ENCODE measurements at regions not wholly inside any gene's neighbourhood (a gene's known extent, or its start where the extent isn't known, plus 50 kb on each side); places are given as distances from the start of the nearest gene placed in this dataset.

DNA sequence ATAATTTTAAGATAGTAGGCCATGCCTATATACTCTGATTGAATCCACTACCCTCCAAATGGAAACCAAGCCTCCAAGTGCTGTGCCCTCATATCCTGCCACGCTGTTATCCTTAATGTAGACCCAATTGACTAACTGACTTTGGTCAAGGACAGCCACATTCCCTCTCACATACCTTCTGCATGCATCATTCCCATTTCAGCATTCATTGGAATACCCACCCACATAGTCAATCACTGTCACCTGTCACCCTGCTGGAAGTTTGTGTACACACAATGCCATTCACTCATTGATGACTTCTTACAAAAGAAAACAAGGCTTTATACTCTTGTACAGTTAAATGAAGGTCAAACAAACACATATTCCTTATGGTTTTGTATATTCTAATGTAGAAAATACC, 221.1 kb upstream of the PBX1 start (continued):
- TF ChIP-seq, protein P1, sequence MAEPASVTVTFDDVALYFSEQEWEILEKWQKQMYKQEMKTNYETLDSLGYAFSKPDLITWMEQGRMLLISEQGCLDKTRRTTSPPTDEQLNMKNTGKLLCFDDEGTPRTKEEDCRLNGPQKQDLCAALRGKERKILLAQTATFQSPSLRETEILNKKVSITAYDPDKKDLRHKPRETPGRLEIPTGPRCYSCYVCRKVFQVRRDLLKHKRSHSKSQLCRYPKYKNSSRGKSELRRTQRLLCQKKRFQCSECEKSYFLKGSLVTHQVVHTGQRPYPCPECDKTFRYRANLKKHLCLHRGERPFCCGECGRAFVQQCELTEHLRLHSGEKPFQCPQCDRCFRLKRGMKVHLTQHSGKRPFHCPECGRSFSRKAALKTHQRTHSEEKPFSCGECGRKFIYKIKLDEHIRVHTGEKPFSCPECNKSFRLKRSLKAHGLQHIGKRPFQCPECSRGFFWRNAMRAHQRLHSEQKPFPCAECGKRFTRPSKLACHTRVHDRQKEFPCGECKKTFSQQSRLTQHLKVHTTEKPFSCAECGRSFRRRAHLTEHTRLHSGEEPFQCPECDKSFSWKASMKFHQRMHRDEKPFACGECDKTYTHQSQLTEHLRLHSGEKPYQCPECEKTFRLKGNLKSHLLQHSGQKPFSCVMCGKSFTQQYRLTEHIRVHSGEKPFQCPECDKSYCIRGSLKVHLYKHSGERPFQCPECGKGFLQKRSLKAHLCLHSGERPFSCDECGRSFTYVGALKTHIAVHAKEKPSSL (CRISPR knock-in tag; conservative IDR thresholded peaks at IDR 0.05): no peak
- TF ChIP-seq, protein P2, sequence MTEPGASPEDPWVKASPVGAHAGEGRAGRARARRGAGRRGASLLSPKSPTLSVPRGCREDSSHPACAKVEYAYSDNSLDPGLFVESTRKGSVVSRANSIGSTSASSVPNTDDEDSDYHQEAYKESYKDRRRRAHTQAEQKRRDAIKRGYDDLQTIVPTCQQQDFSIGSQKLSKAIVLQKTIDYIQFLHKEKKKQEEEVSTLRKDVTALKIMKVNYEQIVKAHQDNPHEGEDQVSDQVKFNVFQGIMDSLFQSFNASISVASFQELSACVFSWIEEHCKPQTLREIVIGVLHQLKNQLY (CRISPR knock-in tag; IDR thresholded peaks at IDR 0.05): no peak
- TF ChIP-seq ZNF138 (CRISPR knock-in tag; conservative IDR thresholded peaks at IDR 0.05) (no peak), TEAD1 (CRISPR knock-in tag; IDR thresholded peaks at IDR 0.05) (no peak), ZBTB21 (CRISPR knock-in tag; IDR thresholded peaks at IDR 0.05; ENCODE audit: borderline replicate concordance) (no peak), GTF2I (CRISPR knock-in tag; conservative IDR thresholded peaks at IDR 0.05) (no peak)
- TF ChIP-seq, protein P3, sequence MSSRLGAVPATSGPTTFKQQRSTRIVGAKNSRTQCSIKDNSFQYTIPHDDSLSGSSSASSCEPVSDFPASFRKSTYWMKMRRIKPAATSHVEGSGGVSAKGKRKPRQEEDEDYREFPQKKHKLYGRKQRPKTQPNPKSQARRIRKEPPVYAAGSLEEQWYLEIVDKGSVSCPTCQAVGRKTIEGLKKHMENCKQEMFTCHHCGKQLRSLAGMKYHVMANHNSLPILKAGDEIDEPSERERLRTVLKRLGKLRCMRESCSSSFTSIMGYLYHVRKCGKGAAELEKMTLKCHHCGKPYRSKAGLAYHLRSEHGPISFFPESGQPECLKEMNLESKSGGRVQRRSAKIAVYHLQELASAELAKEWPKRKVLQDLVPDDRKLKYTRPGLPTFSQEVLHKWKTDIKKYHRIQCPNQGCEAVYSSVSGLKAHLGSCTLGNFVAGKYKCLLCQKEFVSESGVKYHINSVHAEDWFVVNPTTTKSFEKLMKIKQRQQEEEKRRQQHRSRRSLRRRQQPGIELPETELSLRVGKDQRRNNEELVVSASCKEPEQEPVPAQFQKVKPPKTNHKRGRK (CRISPR knock-in tag; IDR thresholded peaks at IDR 0.05; ENCODE audit: borderline replicate concordance): no peak
- TF ChIP-seq, protein P4, sequence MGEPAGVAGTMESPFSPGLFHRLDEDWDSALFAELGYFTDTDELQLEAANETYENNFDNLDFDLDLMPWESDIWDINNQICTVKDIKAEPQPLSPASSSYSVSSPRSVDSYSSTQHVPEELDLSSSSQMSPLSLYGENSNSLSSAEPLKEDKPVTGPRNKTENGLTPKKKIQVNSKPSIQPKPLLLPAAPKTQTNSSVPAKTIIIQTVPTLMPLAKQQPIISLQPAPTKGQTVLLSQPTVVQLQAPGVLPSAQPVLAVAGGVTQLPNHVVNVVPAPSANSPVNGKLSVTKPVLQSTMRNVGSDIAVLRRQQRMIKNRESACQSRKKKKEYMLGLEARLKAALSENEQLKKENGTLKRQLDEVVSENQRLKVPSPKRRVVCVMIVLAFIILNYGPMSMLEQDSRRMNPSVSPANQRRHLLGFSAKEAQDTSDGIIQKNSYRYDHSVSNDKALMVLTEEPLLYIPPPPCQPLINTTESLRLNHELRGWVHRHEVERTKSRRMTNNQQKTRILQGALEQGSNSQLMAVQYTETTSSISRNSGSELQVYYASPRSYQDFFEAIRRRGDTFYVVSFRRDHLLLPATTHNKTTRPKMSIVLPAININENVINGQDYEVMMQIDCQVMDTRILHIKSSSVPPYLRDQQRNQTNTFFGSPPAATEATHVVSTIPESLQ (CRISPR knock-in tag; IDR thresholded peaks at IDR 0.05): no peak

DNA sequence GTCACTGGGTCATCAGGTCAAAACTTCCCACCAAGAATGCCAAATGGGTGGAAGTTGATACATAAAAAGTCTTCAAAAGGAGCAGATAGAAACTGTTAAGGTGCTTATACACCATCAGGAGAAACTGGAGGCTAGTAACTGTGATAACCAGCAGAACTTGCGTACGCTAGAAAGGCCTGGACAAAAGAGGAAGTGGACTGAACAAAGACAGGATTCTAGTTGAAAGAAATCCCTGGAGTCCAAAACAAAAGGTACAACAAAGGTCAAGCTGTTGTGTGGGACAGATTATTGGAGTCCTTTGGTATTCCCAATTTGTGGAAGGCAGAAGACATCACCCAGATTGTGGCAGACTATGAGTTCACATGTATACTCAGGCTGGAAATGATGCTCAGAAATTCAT, 215.8 kb upstream of the PBX1 start:
- no peak overlapping the region for H3K4me3 Mint-ChIP-seq
- H3K27me3 Mint-ChIP-seq (ENCODE audit: low read depth): peaks cover 6% of the 10 kb centered on the region
- H3K9me3 Mint-ChIP-seq: peaks cover 32% of the 10 kb centered on the region
- H3K27ac Mint-ChIP-seq: no peak overlapping the region
- ChIA-PET CTCF (no interaction called here), POLR2A (no interaction called here)
- H3K36me3 Mint-ChIP-seq: peaks cover 15% of the 10 kb centered on the region
- no peak for DNase-seq (ENCODE audit: low spot score)
- H3K4me1 Mint-ChIP-seq: peaks cover 2% of the 10 kb centered on the region; the same call in 1 of the 2 replicates
- no peak for ATAC-seq
- TF ChIP-seq, protein P5, sequence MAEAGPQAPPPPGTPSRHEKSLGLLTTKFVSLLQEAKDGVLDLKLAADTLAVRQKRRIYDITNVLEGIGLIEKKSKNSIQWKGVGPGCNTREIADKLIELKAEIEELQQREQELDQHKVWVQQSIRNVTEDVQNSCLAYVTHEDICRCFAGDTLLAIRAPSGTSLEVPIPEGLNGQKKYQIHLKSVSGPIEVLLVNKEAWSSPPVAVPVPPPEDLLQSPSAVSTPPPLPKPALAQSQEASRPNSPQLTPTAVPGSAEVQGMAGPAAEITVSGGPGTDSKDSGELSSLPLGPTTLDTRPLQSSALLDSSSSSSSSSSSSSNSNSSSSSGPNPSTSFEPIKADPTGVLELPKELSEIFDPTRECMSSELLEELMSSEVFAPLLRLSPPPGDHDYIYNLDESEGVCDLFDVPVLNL (CRISPR knock-in tag; IDR thresholded peaks at IDR 0.05; ENCODE audit: borderline replicate concordance, low read depth): no peak
- TF ChIP-seq NFE2L1 (CRISPR knock-in tag; IDR thresholded peaks at IDR 0.05) (no peak), RELA (CRISPR knock-in tag; IDR thresholded peaks at IDR 0.05; ENCODE audit: borderline replicate concordance) (no peak), NR3C1 (CRISPR knock-in tag; conservative IDR thresholded peaks at IDR 0.05; ENCODE audit: low read depth) (no peak), ZNF121 (CRISPR knock-in tag; IDR thresholded peaks at IDR 0.05) (no peak), ZNF423 (CRISPR knock-in tag; IDR thresholded peaks at IDR 0.05) (no peak)
- TF ChIP-seq, protein P6, sequence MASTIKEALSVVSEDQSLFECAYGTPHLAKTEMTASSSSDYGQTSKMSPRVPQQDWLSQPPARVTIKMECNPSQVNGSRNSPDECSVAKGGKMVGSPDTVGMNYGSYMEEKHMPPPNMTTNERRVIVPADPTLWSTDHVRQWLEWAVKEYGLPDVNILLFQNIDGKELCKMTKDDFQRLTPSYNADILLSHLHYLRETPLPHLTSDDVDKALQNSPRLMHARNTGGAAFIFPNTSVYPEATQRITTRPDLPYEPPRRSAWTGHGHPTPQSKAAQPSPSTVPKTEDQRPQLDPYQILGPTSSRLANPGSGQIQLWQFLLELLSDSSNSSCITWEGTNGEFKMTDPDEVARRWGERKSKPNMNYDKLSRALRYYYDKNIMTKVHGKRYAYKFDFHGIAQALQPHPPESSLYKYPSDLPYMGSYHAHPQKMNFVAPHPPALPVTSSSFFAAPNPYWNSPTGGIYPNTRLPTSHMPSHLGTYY (CRISPR knock-in tag; IDR thresholded peaks at IDR 0.05): no peak
- TF ChIP-seq, protein P2 (CRISPR knock-in tag; IDR thresholded peaks at IDR 0.05): no peak
- TF ChIP-seq, protein P1 (CRISPR knock-in tag; conservative IDR thresholded peaks at IDR 0.05): no peak
- TF ChIP-seq, protein P7, sequence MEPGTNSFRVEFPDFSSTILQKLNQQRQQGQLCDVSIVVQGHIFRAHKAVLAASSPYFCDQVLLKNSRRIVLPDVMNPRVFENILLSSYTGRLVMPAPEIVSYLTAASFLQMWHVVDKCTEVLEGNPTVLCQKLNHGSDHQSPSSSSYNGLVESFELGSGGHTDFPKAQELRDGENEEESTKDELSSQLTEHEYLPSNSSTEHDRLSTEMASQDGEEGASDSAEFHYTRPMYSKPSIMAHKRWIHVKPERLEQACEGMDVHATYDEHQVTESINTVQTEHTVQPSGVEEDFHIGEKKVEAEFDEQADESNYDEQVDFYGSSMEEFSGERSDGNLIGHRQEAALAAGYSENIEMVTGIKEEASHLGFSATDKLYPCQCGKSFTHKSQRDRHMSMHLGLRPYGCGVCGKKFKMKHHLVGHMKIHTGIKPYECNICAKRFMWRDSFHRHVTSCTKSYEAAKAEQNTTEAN (CRISPR knock-in tag; IDR thresholded peaks at IDR 0.05): no peak
- TF ChIP-seq, protein P8, sequence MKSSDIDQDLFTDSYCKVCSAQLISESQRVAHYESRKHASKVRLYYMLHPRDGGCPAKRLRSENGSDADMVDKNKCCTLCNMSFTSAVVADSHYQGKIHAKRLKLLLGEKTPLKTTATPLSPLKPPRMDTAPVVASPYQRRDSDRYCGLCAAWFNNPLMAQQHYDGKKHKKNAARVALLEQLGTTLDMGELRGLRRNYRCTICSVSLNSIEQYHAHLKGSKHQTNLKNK (CRISPR knock-in tag; IDR thresholded peaks at IDR 0.05): no peak
- TF ChIP-seq, protein P9, sequence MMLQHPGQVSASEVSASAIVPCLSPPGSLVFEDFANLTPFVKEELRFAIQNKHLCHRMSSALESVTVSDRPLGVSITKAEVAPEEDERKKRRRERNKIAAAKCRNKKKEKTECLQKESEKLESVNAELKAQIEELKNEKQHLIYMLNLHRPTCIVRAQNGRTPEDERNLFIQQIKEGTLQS (CRISPR knock-in tag; conservative IDR thresholded peaks at IDR 0.05): no peak

Measured in WTC11 (cell line).